ENCODE measurements at regions not wholly inside any gene's neighbourhood (a gene's known extent, or its start where the extent isn't known, plus 50 kb on each side); places are given as distances from the start of the nearest gene placed in this dataset.

DNA sequence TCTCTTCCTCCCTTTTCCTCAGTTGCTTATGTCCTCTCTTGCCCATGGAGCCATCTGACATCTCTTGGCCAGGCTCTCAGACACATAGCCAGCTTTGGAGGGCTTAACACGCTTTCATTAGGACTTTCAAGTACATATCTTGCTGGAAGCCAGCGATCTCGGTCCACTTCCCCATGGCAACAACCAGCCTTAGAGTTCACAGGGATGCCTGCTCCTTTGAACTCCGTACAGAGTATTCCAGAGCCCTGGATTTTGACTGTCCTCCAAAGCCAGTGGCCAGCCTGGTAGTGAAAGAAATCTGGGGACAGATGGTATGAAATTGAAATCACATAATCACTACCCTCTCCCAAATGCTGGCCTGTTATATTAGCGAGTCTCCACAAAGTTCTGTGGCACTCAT, 370.5 kb upstream of the NPVF start:
- no peak for TF ChIP-seq EZH2 (IDR thresholded peaks at IDR 0.05)
- no peak for TF ChIP-seq POLR2AphosphoS5 (IDR thresholded peaks at IDR 0.05; ENCODE audit: borderline replicate concordance, low read depth, low read length)

All from SK-N-MC (cell line).